GM18511 (cell line): ENCODE measurements at regions not wholly inside any gene's neighbourhood (a gene's known extent, or its start where the extent isn't known, plus 50 kb on each side); places are given as distances from the start of the nearest gene placed in this dataset.

Experiments used
- ATAC-seq: cut with Tn5 transposase; IDR thresholded peaks from one replicate; pipeline ENCODE4 v1.9.1; 2021; ENCODE audit warnings: mild to moderate bottlenecking, moderate library complexity; ENCODE audit not compliant: unreplicated experiment

DNA sequence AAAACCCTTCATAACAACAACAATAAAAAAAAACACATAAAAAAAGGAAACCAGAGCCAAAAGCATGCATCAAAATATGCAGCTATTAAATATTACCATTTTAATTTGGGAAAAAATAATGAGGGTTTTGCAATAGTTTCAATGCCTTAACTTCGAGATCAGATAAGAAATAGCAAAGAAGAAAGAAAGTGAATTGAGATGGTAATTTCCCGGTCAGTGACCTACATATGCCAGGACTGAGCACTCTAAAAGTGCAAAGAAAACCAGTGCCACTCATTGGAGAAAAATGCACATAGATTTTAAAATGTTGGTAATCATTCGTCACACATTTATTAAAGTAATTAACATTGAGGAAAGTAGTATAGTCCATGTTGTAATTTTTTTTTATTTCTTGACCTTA is 944.2 kb downstream of the EFNB2 start:
- ATAC-seq = no peak

DNA sequence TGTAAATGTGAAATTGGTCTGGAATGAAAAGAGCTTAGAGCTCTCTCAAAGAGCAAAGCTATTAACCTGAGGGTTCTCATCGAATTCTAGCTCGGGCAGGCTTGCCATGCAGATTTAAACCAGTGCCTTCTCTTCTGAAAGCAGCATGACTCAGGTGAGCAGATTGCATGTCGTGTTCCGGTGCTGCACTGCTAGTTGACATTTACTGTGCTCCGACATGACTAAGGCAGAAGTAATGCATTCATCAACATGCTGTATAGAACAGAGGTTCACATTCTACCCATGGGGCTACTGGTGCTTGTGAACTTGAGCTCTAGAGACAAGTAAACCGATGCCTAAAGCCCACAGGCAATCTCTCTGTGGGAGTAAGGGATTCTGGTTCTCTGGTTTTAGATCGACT is 947.7 kb downstream of the EFNB2 start:
- no peak for ATAC-seq

DNA sequence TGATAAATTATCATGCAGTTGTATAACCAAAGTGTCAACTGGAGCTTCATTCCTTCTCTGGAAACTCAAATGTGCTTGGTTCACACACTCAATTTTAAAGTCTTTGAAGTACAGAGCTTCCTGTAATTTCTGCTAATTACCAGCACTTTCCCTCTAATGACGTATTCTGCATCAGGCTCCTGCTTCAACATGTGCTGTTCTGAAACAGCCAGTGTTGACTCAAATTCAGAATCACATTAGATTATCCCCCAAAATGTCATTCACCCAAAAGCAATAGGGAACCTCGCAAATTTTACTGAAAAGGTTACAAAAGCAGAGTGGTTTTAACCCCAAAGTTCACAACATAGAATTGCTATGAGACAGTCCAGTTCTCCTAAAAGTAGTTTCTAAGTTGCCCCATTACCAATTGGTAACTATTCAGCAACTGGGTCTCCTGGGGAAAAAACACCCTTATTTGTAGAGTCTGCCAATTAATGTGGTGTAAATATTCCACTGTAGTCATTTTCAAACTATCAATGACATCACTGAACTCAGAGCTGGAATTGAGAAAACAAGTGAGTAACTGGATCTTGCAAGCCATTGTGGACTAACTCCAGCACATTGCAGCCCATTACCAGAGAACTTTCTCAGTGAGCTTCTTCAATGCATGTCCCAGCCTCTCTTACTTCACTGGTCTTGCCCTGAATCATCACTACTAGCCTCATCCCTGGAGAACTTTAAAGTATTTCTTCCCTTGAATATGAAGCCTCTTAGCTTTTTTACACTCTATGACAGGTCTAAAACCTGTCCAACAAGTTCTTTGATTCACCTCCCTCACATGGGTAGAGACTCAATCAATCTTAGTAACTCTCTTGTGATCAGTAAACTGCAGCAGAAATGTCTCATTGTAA is 955.4 kb downstream of the EFNB2 start:
- ATAC-seq = no peak

DNA sequence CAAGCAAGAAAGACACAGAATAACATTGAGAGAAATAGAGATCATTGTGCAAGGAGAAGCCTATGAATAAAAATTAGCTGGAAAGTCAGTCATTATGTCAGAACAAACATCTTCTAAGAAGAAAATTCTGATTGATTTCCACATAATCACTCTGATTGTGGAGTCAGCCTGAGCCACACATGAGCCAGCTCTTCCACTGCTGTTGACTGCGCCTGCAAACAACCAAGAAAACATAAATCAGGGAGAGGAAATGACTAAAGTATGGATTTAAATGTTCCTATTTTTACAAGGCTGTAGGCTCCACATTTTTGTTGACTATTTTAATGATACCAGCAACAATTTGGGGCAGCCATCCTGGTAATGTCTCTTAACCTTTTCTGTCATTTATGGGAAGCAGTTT is 962.3 kb downstream of the EFNB2 start:
- no peak for ATAC-seq

DNA sequence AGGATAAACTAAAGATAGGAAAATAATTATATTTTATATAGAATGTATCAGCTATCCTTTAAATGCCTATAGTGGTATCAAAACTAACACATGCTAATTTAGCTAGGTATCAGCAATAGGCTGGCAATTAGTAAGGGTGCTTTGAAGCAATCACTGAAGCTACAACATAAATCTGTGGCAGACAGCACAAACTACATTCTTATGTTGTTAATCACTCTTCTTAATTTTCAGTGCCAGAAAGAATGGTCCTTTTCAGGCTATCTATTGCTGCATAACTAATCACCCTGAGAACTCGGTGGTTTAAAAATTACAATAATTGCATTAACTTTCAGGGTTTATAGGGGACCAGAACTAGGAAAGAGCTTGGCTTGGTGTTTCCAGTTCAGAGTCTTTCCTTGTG is 963.1 kb downstream of the EFNB2 start:
- no peak for ATAC-seq

DNA sequence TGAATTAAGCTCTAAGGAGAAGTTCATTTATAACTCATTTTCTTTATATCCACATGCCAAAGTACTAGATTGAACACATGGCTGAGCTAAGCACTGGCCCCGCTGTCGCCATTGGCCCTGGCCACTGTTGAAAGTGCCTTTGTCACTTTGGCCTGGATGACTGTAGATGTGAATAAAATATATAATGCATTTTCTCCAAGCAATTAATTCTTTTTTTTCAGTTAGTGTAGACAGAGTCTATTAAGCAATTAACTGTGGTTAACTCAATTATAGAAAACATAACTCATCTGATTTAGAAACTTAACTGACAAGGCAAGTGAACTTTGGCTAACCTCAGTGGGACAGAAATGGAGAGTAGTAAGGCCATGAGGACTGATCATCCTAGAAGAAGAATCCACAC is 965.6 kb downstream of the EFNB2 start:
- ATAC-seq = no peak

DNA sequence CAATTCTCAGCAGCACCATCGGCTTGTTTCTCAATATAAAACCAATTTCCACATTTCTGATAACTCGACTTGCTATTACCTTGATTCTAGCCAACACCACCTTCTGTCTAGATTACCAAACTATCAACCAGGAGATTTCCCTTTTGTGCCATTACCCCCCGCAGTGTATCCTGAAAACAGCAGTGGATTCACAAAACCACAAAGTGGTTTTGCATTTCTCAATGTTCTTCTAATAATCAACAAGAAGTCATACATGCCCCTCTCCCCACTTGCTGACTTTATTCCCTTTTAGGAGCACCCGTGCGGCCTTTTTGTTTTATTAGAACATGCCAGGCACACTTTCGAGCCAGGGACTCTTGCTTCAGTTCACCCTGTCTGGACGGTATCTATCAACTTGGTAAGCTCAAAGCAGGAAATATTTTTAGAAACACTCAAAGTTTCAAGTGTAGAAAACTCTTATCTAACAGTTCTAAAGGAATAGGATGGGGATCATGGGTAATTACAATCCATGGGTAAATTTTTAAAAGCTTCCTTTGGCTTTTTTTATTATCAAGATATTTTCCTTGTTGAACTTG is 967.4 kb downstream of the EFNB2 start:
- no peak for ATAC-seq

DNA sequence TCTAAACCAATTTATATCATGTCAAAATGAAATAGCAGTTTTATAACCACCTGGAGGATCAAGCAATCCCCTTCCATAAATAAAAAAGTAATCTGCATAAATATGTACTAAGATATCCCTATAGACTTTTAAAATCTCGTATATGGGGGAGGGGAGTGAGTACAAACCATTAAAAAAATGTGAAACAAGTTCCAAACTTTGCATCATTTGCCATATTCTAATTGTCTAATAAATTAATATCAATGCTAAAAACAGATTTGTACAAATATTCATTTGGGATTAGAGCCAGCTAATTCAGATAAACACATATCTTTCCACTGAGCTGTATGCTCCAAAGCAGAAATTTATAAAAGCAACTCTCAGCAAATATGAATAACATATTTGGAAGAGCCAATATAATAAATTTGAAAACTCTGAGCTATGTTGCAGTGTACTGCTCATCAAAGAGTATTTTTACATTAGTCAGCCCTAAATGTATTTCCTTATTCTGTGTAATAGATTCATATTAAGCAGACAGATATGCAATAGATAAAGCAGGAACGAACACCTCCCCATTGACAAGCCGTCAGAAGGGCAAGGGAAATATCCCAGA is 970.2 kb downstream of the EFNB2 start:
- no peak for ATAC-seq

DNA sequence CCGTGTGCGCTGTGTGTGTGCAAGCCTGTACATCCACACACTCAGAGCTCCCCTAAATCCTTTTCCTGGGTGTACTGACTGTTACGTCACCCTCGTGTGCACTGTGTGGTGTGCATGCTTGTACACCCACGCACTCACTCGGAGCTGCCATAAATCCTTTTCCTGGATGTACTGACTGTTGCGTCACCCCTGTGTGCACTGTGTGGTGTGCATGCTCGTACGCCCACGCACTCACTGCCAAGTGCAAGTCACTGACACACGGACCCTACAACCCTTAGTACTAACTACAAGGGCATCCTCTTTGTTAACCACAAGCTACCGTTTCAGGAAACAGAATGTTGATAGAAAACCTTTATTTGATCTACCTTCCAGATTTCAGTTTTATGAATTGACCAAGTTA is 983.4 kb downstream of the EFNB2 start:
- no peak for ATAC-seq

DNA sequence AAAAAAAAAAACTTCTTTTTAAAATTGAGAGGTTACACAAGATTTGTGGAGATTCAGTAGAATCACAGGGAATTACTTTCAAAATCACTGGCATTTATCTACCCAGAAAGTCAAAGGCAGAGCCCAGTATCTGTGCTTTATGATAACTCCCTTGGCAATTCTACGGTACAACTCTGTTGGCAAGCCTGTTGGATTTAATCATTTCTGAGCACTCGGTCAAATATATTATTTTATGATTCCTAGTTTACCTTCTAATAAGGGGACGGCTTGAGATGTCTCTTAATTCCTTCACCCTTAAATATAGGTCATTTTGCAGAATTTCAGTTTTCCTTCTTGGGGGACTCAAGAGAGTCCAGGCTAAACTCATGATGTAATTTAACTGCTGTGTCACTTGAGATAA is 987.6 kb downstream of the EFNB2 start:
- no peak for ATAC-seq

DNA sequence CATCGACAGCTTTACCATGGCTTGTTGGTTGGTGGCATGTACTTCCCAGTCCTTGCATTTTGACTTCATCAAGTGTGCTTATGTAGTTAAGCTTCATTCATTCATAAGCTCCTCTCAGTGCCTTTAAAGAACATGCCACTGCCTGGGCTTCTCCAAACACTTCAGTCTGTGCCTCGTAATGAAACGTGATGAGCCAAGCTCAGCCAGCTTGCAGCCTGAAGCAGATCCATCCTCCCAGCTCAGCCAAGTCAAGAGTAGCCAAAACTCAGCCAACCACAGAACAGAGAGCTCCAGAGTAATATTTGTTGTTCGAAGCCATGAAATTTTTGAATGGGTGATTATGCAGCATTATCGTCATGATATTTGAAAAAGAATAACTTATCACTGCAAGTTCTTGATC is 989.7 kb downstream of the EFNB2 start:
- no peak for ATAC-seq

DNA sequence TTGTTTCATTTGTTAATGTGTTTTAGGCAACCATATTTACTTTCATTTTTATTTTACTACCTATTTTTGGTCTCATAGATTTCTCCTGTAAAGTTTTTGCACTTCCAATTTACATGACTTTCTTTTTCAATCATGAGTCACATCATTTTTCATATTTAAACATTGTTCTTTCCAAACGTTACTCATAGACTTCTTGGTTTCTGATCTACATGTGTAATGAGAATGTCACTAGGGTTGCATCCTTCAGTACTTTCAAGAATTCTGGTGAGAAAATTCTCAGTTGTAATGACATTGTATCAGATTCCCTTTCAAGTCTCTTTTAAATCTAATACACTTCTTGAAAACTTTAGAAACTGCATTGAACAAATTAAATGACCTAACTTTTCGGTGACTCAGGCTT is 991.7 kb downstream of the EFNB2 start:
- no peak for ATAC-seq

DNA sequence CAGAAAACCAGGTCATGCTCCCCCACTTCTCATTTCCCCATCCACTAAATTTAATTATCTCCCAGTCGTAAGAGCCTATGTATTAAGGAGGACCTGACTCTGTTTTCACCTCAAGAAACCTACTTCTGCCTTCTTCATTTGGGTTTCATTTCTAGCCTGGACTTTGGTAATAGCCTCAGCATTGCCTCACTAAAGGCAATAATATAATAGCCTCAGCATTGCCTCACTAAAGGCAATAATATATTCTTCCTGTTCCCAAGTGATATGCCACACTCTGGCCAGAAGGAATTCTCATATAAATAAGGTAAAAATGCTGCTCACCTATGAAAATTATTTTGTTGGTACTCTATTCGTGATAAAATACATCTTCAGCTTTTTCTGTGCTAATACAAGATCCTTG is 993.9 kb downstream of the EFNB2 start:
- ATAC-seq = no peak

DNA sequence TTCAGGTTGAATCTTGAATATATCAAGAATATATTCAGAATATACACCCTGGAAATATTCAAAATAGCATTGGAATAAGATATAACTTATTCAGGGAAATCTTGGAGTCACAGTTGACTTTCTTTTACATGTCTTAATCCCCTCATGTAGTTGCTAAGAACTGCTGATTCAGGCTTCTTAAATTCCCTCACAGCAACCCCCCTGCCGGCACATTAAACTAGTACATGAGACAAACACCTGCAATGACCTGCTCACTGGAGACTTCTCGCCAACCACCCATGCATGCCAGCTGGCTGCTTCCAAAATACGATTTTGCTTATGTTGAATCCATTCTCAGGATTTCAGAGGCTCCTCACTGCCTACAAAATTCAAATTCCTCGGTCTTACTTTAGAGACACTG is 997.1 kb downstream of the EFNB2 start:
- no peak for ATAC-seq

DNA sequence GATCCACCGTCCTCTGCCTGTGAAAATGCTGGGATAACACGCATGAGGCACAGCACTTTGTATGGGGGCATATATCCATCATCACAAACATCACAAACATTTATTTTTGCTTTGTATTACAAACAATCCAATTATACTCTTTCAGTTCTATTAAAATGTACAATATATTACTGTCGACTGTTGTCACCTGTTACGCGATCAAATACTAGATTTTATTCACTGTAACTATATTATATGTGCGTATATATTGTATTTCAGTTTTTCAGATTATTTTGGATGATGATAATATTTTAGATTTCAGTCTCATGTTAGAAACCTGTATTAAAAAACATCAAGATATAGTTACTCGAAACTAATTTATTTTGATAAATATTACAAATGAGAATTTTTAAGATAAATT is 998.3 kb downstream of the EFNB2 start:
- no peak for ATAC-seq

DNA sequence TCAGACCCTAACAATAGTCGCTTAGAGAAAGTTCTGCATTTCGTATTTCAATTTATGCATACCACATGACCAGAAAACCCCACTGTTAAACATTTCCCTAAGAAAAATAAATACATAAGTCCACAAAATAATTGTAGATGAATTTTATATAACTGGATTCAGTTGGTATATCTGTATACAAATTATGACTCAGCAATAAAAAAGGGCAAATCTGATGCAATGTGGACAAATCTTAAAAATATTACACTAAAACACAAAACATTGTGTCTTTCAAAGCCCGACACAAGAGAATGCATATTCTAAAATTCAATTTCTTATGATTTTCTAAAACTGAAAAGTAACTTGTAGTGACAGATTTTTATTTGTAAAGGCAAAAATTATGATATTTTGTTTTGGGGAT is 1005.0 kb downstream of the EFNB2 start:
- no peak for ATAC-seq

DNA sequence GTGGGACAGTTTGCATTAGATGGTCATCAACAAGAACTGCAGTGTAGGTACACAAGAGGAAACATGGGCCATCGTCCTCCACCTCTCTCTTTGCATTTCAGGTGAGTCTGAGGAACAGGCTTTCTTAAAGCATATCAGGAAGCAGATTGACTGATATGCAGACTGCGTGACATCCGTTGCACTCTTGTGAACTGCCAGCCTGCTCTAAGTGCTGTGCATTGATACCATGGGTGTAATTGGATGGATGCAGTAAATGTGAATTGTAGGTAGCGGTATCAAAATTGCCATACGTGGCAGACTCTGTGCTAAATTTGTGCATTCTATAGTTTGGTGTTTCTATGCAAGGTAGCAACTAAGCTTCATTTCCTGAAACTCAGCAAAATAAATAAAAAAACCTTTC is 1008.3 kb downstream of the EFNB2 start:
- no peak for ATAC-seq

DNA sequence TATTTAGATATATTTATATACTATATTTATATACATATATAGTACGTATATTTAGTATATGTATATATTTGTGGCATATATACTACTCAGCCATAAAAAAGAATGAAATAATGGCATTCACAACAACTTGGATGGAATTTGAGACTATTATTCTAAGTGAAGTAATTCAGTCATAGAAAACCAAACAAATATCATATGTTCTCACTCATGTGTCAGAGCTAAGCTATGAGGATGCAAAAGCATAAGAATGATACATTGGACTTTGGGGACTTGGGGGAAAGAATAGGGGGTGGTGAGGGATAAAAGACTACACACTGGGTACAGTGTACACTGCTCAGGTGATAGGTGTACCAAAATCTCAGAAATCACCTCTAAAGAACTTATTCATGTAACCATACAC is 1015.7 kb downstream of the EFNB2 start:
- no peak for ATAC-seq

DNA sequence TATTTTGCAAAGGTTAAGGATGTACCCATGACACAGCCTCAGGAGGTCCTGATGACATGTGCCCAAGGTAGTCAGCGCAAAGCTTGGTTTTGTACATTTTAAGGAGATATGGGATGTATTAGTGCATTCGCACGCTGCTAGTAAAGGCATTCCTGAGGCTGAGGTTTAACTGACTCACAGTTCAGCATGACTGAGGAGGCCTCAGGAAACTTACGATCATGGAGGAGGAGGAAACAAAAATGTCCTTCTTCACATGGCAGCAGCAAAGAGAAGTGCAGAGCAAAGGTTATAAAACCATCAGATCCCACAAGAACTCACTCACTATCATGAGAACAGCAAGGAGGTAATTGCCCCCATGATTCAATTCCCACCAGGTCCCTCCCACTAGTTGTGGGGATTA is 1017.4 kb downstream of the EFNB2 start:
- no peak for ATAC-seq

DNA sequence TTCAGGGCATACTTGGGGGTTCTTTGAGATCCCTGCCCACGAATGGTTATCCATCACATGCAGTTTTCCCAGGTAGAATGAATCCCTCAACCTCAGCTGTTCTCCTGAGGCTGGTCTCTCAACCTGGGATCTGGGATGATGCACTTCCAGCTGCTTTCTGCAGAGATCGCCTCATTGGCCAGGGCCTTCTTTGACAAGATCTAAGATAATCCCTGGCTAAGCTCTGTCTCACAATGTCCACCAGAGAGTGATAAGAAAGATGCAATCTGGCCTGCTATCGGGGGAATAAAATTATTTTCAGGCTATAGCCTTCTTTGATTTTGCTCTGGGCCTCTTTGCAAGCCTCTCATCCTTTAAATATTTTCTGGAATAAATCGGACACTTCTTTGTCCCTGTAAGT is 1021.1 kb downstream of the EFNB2 start:
- no peak for ATAC-seq

DNA sequence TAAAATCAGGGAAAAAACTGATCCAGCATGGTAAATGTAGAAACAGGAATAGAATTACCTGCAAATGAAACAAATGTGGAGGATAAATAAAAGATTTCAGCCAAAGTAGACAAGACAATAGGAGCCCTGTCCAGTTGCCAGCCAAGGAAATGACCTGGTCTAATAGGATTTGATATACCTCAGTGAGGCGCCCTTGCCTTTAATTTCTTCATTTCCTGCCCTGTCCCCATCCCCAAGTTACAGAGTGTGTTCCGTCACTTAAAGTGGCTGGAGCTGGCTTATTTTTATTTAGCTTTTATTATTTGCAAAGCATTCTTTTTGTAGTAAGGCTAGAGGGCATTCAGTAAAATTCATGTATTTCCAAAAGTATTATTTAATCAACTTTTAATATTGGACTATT is 1022.0 kb downstream of the EFNB2 start:
- no peak for ATAC-seq

DNA sequence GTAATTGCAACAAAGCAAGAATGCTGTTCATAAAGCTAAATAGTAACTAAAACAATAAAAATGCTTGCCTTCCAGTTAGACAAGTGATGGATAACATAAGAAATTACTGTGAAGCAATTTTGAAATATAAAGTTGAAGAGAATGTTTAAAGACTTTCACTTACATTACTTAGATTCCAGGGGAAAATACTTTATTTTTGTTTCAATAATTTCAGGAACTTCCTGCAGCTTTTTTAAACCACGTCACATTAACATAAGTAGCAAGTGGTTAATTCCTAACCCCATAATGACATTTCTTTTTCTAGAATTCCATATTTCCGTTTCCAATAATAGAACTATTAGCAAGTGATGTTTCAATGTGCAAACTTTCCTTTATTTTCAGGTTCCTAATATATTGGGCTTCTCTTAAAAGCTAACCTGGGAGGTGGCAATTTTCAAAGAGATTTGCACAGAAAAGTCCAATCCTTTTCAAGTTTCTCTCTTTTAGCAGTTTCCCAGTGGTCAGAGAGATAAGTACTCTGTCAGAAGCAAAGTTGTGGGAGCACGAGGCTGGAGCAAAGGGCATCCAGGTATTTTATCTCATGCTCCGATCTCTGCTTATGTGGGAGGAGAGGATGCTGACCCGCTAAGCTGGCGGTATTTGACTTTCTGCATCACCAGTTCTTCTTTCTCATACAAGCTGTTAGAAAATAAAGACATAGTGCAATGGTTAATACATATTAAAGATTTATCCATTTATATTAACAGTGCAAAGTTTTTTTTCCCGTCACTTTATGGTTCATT is 1025.3 kb downstream of the EFNB2 start:
- ATAC-seq = no peak
